Transverse colon (tissue), 4 donors: ENCODE measurements at regions not wholly inside any gene's neighbourhood (a gene's known extent, or its start where the extent isn't known, plus 50 kb on each side); places are given as distances from the start of the nearest gene placed in this dataset.
"Not testable (repeated sequence)": the region's sequence is repeated elsewhere in the genome, so short reads cannot be mapped to it uniquely, and the experiment has no call there.

Source experiments
- DNase-seq: peaks from one replicate; pipeline ENCODE4 v3.0.0-alpha.2; 2019
- H3K27ac ChIP-seq, 4 donors: fragments of 200-600 bp; sonication (generic); 2 replicates each; pipeline ENCODE4 v1.5.1; 2016 to 2018; ENCODE audit warnings: inconsistent platforms in 4 of 4
- H3K27me3 ChIP-seq: fragments of 200-600 bp; sonication (generic); 2 replicates; pipeline ENCODE4 v1.5.1; 2017; ENCODE audit warnings: inconsistent platforms
- H3K36me3 ChIP-seq, 4 donors: fragments of 200-600 bp; sonication (generic); 2 replicates each; pipeline ENCODE4 v1.5.1; 2017 to 2019; ENCODE audit warnings: inconsistent platforms in 4 of 4
- H3K4me1 ChIP-seq, 4 donors: fragments of 200-600 bp; sonication (generic); 2 replicates each; pipeline ENCODE4 v1.5.1; 2017 to 2020; ENCODE audit warnings: inconsistent platforms in 4 of 4
- H3K4me3 ChIP-seq, 4 donors: fragments of 200-600 bp; sonication (generic); 1 replicate in 1 of 4; 2 replicates in 3 of 4; pipeline versions ENCODE4 v1.5.1 to v1.6.1; 2017 to 2019; ENCODE audit warnings: inconsistent platforms in 4 of 4
- H3K9me3 ChIP-seq, 2 donors: fragments of 200-600 bp; sonication (generic); 2 replicates each; pipeline ENCODE4 v1.5.1; 2017 to 2019; ENCODE audit warnings: inconsistent platforms in 2 of 2
- CTCF ChIP-seq, 5 experiments: fragments of 200-600 bp in 3 of 5; fragments of 450-650 bp in 2 of 5; sonication (generic) in 3 of 5; IDR thresholded peaks; 1 replicate in 2 of 5; 2 replicates in 3 of 5; pipeline ENCODE4 v1.5.1; 2016 to 2017; ENCODE audit warnings: antibody characterized with exemption in 5 of 5, inconsistent platforms in 3 of 5, mild to moderate bottlenecking in 2 of 5, moderate library complexity in 1 of 5
- EP300 ChIP-seq: sonication (generic); formaldehyde crosslinking; IDR thresholded peaks from one replicate; pipeline ENCODE4 v1.6.1; 2017; ENCODE audit warnings: antibody characterized with exemption, low read depth
- POLR2A ChIP-seq: fragments of 450-650 bp; IDR thresholded peaks from one replicate; pipeline ENCODE4 v1.6.1; 2016; ENCODE audit warnings: antibody characterized with exemption, mild to moderate bottlenecking, moderate library complexity
- POLR2AphosphoS5 ChIP-seq, 3 donors: sonication (generic); formaldehyde crosslinking; IDR thresholded peaks; one replicate each; pipeline ENCODE4 v1.6.1; 2016; ENCODE audit warnings: antibody characterized with exemption in 3 of 3
- WGBS, 2 donors: methylation state at CpG; one replicate each; pipeline ENCODE4 v1.1.5; 2018; ENCODE audit warnings: low coverage in 1 of 2; 5-methylcytosine and 5-hydroxymethylcytosine counted together
- in situ Hi-C, 4 donors: fragments of 200-750 bp; cut with MboI; loops; one replicate each; pipeline versions ENCODE4 v1.15.0 to v1.15.1; 2017; ENCODE audit warnings: low sequenced_read_pairs in 3 of 4, low pct_ligation_motif_present in 1 of 4, low pct_unique_long_range_greater_than_20kb in 1 of 4
- intact Hi-C: fragments of 100-400 bp; cut with DNase I; formaldehyde crosslinking; loops from one replicate; pipeline ENCODE4 v1.15.1; 2023; ENCODE audit warnings: low total_unique reads

- H3K27me3 ChIP-seq, H3K27ac ChIP-seq, H3K9me3 ChIP-seq, H3K4me3 ChIP-seq, H3K4me1 ChIP-seq, intact Hi-C loops, H3K36me3 ChIP-seq, in situ Hi-C loops, DNase-seq: not testable (repeated sequence)
- WGBS, 2 donors = 74% methylated on average over 23 of the region's 30 CpGs; no CpG with 5 or more reads in 1 of the 2 donors
Observed at GRCh38 chr16:88200154-88200895, 182.4 kb upstream of the ZNF469 start.

- H3K27ac ChIP-seq = no peak overlapping the region
- H3K36me3 ChIP-seq = no peaks in the 10 kb centered on the region
- no peak for DNase-seq
- no peak overlapping the region for H3K4me3 ChIP-seq
- intact Hi-C loops = no loop called here
- no peaks in the 10 kb centered on the region for H3K4me1 ChIP-seq
- WGBS, 2 donors = 56% methylated on average over 13 of the region's 13 CpGs; no CpG with 5 or more reads in 1 of the 2 donors
- in situ Hi-C loops = no loop called here
- H3K27me3 ChIP-seq = no peaks in the 10 kb centered on the region
- TF ChIP-seq POLR2AphosphoS5 (IDR thresholded peaks at IDR 0.05) = no peak
- TF ChIP-seq EP300 = no peak
- TF ChIP-seq POLR2A = no peak
- TF ChIP-seq CTCF (IDR thresholded peaks at IDR 0.05) = no peak
- H3K9me3 ChIP-seq = no peaks in the 10 kb centered on the region
Observed at GRCh38 chr16:88200896-88201185, 181.9 kb upstream of the ZNF469 start.

GRCh38 chr16:88201611-88202010 is 181.1 kb upstream of the ZNF469 start:
- H3K4me1 ChIP-seq, DNase-seq, H3K27me3 ChIP-seq, H3K9me3 ChIP-seq, intact Hi-C loops, H3K27ac ChIP-seq, H3K36me3 ChIP-seq, in situ Hi-C loops, H3K4me3 ChIP-seq: not testable (repeated sequence)
- WGBS, 2 donors = 81% methylated on average over 9 of the region's 9 CpGs; no CpG with 5 or more reads in 1 of the 2 donors

GRCh38 chr16:88202207-88202745 is 180.5 kb upstream of the ZNF469 start:
- no peak for TF ChIP-seq CTCF (IDR thresholded peaks at IDR 0.05)
- no peak for TF ChIP-seq EP300
- TF ChIP-seq POLR2A = no peak
- H3K9me3 ChIP-seq = no peaks in the 10 kb centered on the region
- H3K4me3 ChIP-seq = no peak overlapping the region
- no peaks in the 10 kb centered on the region for H3K36me3 ChIP-seq
- no peak for DNase-seq
- intact Hi-C loops (no loop called here), in situ Hi-C loops (no loop called here)
- H3K27me3 ChIP-seq = no peaks in the 10 kb centered on the region
- WGBS, 2 donors = 61% methylated on average over 9 of the region's 13 CpGs; no CpG with 5 or more reads in 1 of the 2 donors
- no peak overlapping the region for H3K27ac ChIP-seq
- H3K4me1 ChIP-seq = no peaks in the 10 kb centered on the region

GRCh38 chr16:88202856-88203681 is 179.7 kb upstream of the ZNF469 start:
- in situ Hi-C loops, H3K4me1 ChIP-seq, H3K27ac ChIP-seq, H3K27me3 ChIP-seq, H3K4me3 ChIP-seq, intact Hi-C loops, H3K9me3 ChIP-seq, H3K36me3 ChIP-seq, DNase-seq: not testable (repeated sequence)
- 80 to 94% methylated on average over 2 to 37 of the region's 37 CpGs for WGBS, 2 donors

- intact Hi-C loops, DNase-seq: not testable (repeated sequence)
Observed at GRCh38 chr16:88204131-88205110, 178.3 kb upstream of the ZNF469 start.

GRCh38 chr16:88205482-88205881 is 177.3 kb upstream of the ZNF469 start:
- H3K4me1 ChIP-seq, H3K4me3 ChIP-seq, in situ Hi-C loops, H3K9me3 ChIP-seq, H3K27me3 ChIP-seq, intact Hi-C loops, H3K27ac ChIP-seq, DNase-seq, H3K36me3 ChIP-seq: not testable (repeated sequence)
- 92 to 93% methylated on average over 13 to 17 of the region's 17 CpGs for WGBS, 2 donors

More at GRCh38 chr16:88204131-88205110, 178.3 kb upstream of the ZNF469 start:
- in situ Hi-C loops, H3K36me3 ChIP-seq, H3K27ac ChIP-seq, H3K9me3 ChIP-seq, H3K4me3 ChIP-seq, H3K27me3 ChIP-seq, H3K4me1 ChIP-seq: not testable (repeated sequence)
- WGBS, 2 donors = 80 to 81% methylated on average over 7 to 37 of the region's 37 CpGs
